GM10248 (cell line): ENCODE measurements at regions not wholly inside any gene's neighbourhood (a gene's known extent, or its start where the extent isn't known, plus 50 kb on each side); places are given as distances from the start of the nearest gene placed in this dataset.
"Not testable (repeated sequence)": the region's sequence is repeated elsewhere in the genome, so short reads cannot be mapped to it uniquely, and the experiment has no call there.

Experiments used
- CTCF ChIA-PET: fragments of 300-600 bp; sonication (Branson Sonifier 250); formaldehyde crosslinking; extraction: SDS; loops from one replicate; lab custom pipeline; 2021; ENCODE audit warnings: antibody characterized with exemption; lab: Yijun Ruan, JAX
- POLR2A ChIA-PET: fragments of 350-650 bp; sonication (Branson Sonifier 250); formaldehyde crosslinking; extraction: SDS; loops from one replicate; lab custom pipeline; 2020; ENCODE audit warnings: antibody characterized with exemption; lab: Yijun Ruan, JAX
- DNase-seq: peaks from one replicate; pipeline ENCODE4 v3.0.0; 2012; ENCODE audit errors: extremely low spot score
- TF ChIP-seq, protein P1 (sequence below): IDR thresholded peaks from 2 replicates; pipeline ENCODE4 v1.5.1; 2012; ENCODE audit warnings: mild to moderate bottlenecking, low read depth; ENCODE audit errors: extremely low read depth, missing control alignments, control extremely low read depth

GRCh38 chr12:46603776-46604456, 221.9 kb downstream of the SLC38A4 start:
- ChIA-PET POLR2A (no interaction called here), CTCF (no interaction called here)
- DNase-seq = no peak
- TF ChIP-seq, protein P1, sequence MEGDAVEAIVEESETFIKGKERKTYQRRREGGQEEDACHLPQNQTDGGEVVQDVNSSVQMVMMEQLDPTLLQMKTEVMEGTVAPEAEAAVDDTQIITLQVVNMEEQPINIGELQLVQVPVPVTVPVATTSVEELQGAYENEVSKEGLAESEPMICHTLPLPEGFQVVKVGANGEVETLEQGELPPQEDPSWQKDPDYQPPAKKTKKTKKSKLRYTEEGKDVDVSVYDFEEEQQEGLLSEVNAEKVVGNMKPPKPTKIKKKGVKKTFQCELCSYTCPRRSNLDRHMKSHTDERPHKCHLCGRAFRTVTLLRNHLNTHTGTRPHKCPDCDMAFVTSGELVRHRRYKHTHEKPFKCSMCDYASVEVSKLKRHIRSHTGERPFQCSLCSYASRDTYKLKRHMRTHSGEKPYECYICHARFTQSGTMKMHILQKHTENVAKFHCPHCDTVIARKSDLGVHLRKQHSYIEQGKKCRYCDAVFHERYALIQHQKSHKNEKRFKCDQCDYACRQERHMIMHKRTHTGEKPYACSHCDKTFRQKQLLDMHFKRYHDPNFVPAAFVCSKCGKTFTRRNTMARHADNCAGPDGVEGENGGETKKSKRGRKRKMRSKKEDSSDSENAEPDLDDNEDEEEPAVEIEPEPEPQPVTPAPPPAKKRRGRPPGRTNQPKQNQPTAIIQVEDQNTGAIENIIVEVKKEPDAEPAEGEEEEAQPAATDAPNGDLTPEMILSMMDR = no peak

DNA sequence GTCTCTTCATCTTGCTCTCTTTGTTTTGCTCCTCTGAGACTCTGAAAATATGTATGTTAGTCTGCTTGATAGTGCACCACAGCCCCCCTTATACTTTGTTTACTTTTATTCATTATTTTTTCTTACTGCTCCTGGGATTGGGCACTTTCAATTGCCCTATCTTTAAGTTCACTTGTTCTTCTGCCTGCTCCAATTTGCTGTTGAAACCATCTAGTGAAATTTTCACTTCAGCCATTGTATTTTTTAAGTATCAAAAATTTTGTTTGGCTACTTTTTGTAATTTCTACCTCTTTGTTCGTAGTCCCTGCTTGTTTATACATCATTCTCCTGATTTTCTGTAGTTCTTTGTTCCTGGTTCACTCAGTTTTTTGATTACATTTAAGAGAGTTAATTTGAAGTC, 223.3 kb downstream of the SLC38A4 start:
- POLR2A ChIA-PET = no interaction called here
- CTCF ChIA-PET = interaction anchor here (1.0 kb wide), 1 partner anchor 9 kb away, joined by 3 read pairs; no protein-coding TSS in a partner anchor
- no peak for DNase-seq
- TF ChIP-seq, protein P1 = no peak

DNA sequence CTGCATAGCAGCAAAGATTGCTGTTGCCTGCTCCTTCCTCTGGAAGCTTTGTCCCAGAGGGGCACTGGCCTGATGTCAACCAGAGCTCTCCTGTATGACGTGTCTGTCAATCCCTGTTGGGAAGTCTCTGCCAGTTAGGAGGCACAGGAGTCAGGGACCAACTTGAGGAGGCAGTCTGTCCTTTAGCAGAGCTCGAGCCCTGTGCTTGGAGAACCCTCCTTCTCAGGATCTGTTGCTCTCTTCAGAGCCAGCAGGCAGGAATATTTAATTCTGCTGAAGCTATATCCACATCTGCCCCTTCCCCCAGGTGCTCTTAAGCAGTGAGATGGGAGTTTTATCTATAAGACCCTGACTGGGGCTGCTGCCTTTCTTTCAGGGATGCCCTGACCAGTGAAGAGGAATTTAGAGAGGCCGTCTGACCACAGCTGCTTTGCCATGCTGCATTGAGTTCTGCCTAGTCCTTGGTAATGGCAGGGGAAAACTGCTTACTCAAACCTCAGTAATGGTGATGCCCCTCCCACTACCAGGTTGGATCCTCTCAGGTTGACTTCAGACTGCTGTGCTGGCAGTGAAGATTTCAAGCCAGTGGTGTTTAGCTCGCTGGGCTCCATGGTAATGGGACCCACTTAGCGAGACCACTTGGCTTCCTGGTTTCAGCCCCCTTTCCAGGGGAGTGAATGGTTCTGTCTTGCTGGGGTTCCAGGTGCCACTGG, 218.6 kb upstream of the SLC38A2 start:
- DNase-seq = no peak
- ChIA-PET CTCF (interaction anchor here (1.0 kb wide), 1 partner anchor 11 kb away, joined by 3 read pairs; no protein-coding TSS in a partner anchor), POLR2A (no interaction called here)
- TF ChIP-seq, protein P1 = no peak

GRCh38 chr12:46585854-46586621, 213.5 kb upstream of the SLC38A2 start:
- POLR2A ChIA-PET = no interaction called here
- TF ChIP-seq, protein P1 = no peak
- DNase-seq = no peak
- CTCF ChIA-PET = no interaction called here

DNA sequence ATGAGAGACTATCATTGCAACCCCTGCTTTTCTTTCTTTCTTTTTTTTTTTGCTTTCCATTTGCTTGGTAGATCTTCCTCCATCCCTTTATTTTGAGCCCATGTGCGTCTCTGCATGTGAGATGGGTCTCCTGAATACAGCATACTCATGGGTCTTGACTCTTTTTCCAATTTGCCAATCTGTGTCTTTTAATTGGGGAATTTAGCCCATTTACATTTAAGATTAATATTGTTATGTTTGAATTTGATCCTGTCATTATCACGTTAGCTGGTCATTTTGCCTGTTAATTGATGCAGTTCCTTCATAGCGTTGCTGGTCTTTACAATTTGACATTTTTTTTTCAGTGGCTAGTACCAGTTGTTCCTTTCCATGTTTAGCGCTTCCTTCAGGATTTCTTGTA, 211.5 kb upstream of the SLC38A2 start:
- POLR2A ChIA-PET, DNase-seq, CTCF ChIA-PET: not testable (repeated sequence)

GRCh38 chr12:46581990-46582389, 209.4 kb upstream of the SLC38A2 start:
- DNase-seq, CTCF ChIA-PET, POLR2A ChIA-PET: not testable (repeated sequence)

DNA sequence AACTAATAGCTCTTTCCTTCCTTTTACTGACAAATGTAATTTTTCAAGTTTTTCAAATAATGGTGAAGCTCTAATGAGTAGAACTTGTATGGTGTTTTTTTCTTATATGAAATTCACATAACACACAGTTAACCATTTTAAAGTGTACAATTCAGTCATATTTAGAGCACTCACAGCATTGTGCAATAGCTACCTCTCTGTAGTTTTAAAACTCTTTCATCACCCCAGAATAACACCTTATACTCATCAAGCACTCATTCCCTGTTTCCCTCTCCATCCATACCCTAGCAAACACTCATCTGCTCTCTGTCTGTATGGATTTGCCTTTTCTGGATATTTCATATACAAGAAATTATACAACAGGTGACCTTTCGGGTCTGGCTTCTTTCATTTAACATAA, 207.9 kb upstream of the SLC38A2 start:
- no peak for DNase-seq
- TF ChIP-seq, protein P1 = no peak
- ChIA-PET POLR2A (no interaction called here), CTCF (no interaction called here)
